ENCODE measurements at regions not wholly inside any gene's neighbourhood (a gene's known extent, or its start where the extent isn't known, plus 50 kb on each side); places are given as distances from the start of the nearest gene placed in this dataset.

DNA sequence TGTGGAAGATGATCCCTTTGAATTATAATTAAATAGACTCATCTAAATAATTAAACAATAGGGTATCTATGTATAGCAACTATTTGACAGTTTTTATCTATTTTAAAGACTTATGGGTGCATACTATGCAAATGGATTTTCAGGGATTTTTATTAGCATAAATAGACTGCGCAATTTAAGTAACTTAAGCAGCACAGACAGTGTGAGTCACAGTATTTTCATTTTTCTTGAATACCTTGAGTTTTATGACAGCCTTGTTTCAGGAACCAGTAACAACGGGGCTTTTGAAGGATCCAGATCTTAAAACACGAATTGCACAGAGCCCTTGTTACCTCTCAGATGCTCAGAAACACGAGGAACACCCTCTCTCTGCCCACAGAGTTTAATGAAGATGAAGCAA lies 175.5 kb upstream of the CD96 start:
- Histone ChIP-seq H3K9me1 (ENCODE audit: control insufficient read depth, insufficient read depth, low read length) (no peaks in the 10 kb centered on the region), H3K4me2 (ENCODE audit: insufficient read depth, low read length) (no peak overlapping the region), H3K27me3 (ENCODE audit: control insufficient read depth in 2 of 2, insufficient read depth in 2 of 2, low read length in 2 of 2) (no peaks in the 10 kb centered on the region), H2AFZ (ENCODE audit: low read depth, low read length) (no peak overlapping the region), H3K9me3 (replicated peaks; ENCODE audit: control insufficient read depth, insufficient read depth, low read depth, low read length) (no peaks in the 10 kb centered on the region), H3K4me3 (no peak overlapping the region), H3K36me3 (ENCODE audit: control insufficient read depth, insufficient read depth, low read length) (no peaks in the 10 kb centered on the region), H3K4me1 (replicated peaks in 1 of 2; ENCODE audit: control insufficient read depth in 2 of 2, insufficient read depth in 2 of 2, low read length in 2 of 2) (no peaks in the 10 kb centered on the region), H3K27ac (ENCODE audit: extremely low read depth, low read depth, low read length) (no peak overlapping the region), H4K20me1 (replicated peaks; ENCODE audit: control insufficient read depth, insufficient read depth, low read length) (no peaks in the 10 kb centered on the region), H3K9ac (ENCODE audit: insufficient read depth in 1 of 2, low read depth in 2 of 2, low read length in 2 of 2) (no peak overlapping the region), H3K79me2 (ENCODE audit: control insufficient read depth, insufficient read depth, low read length) (no peaks in the 10 kb centered on the region)
- FAIRE-seq (no peak), ATAC-seq (no peak), DNase-seq (ENCODE audit: extremely low read depth in 1 of 4, low spot score in 3 of 4) (no peak)
- ChIA-PET CTCF (ENCODE audit: low intra/inter-chr PET ratio) (no interaction called here), POLR2A (no interaction called here)
- WGBS (ENCODE audit: insufficient coverage, low coverage, missing lambda C conversion rate) = 0% methylated on average over 4 of the region's 4 CpGs
- TF ChIP-seq, protein P1, sequence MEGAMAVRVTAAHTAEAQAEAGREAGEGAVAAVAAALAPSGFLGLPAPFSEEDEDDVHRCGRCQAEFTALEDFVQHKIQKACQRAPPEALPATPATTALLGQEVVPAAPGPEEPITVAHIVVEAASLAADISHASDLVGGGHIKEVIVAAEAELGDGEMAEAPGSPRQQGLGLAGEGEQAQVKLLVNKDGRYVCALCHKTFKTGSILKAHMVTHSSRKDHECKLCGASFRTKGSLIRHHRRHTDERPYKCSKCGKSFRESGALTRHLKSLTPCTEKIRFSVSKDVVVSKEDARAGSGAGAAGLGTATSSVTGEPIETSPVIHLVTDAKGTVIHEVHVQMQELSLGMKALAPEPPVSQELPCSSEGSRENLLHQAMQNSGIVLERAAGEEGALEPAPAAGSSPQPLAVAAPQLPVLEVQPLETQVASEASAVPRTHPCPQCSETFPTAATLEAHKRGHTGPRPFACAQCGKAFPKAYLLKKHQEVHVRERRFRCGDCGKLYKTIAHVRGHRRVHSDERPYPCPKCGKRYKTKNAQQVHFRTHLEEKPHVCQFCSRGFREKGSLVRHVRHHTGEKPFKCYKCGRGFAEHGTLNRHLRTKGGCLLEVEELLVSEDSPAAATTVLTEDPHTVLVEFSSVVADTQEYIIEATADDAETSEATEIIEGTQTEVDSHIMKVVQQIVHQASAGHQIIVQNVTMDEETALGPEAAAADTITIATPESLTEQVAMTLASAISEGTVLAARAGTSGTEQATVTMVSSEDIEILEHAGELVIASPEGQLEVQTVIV (CRISPR knock-in tag; IDR thresholded peaks at IDR 0.05; ENCODE audit: borderline replicate concordance) = no peak
- TF ChIP-seq ZC3H11A (IDR thresholded peaks at IDR 0.05; ENCODE audit: low read depth, low read length) (no peak), KAT2B (IDR thresholded peaks at IDR 0.05; ENCODE audit: low read depth, low read length) (no peak), SMAD4 (CRISPR knock-in tag; conservative IDR thresholded peaks at IDR 0.05) (no peak)
- intact Hi-C loops (cut with micrococcal nuclease) (no loop called here), in situ Hi-C loops (cut with MboI) (no loop called here)
- no TSS peak for BruUV-seq (replicated peaks)

DNA sequence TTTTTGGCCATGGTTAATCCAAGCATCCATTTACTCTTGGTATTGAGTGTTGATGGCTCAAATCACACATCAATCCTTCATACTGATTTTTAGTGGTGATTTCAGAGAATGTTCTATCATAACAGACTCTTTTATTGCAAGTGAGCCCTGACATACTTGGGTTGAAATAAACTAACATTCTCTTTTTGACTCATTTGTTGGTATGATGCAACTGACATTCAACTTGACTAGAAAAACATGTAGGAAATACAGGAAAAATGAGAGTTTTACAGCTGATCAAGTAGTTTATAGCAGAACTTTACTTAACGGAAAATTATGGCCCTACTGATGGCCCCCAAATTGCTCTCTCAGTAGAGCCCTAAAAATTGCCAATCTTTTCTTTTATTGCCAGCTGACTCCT lies 173.9 kb upstream of the CD96 start:
- Histone ChIP-seq H3K4me1 (replicated peaks in 1 of 2; ENCODE audit: control insufficient read depth in 2 of 2, insufficient read depth in 2 of 2, low read length in 2 of 2) (no peaks in the 10 kb centered on the region), H4K20me1 (replicated peaks; ENCODE audit: control insufficient read depth, insufficient read depth, low read length) (no peaks in the 10 kb centered on the region), H3K27me3 (ENCODE audit: control insufficient read depth in 2 of 2, insufficient read depth in 2 of 2, low read length in 2 of 2) (no peaks in the 10 kb centered on the region), H3K9ac (ENCODE audit: insufficient read depth in 1 of 2, low read depth in 2 of 2, low read length in 2 of 2) (no peak overlapping the region), H3K9me1 (ENCODE audit: control insufficient read depth, insufficient read depth, low read length) (no peaks in the 10 kb centered on the region), H3K27ac (ENCODE audit: extremely low read depth, low read depth, low read length) (no peak overlapping the region), H3K4me2 (ENCODE audit: insufficient read depth, low read length) (no peak overlapping the region), H3K36me3 (ENCODE audit: control insufficient read depth, insufficient read depth, low read length) (no peaks in the 10 kb centered on the region), H3K9me3 (replicated peaks; ENCODE audit: control insufficient read depth, insufficient read depth, low read depth, low read length) (no peaks in the 10 kb centered on the region), H2AFZ (ENCODE audit: low read depth, low read length) (no peak overlapping the region), H3K4me3 (no peak overlapping the region), H3K79me2 (ENCODE audit: control insufficient read depth, insufficient read depth, low read length) (no peaks in the 10 kb centered on the region)
- ChIA-PET CTCF (ENCODE audit: low intra/inter-chr PET ratio) (no interaction called here), POLR2A (no interaction called here)
- intact Hi-C loops (cut with micrococcal nuclease) = no loop called here
- FAIRE-seq (no peak), DNase-seq (ENCODE audit: extremely low read depth in 1 of 4, low spot score in 3 of 4) (no peak), ATAC-seq (no peak)
- 0% methylated on average over 1 of the region's 1 CpG for WGBS (ENCODE audit: insufficient coverage, low coverage, missing lambda C conversion rate)
- in situ Hi-C loops (cut with MboI) = no loop called here
- no TSS peak for BruUV-seq (replicated peaks)
- TF ChIP-seq MEF2A (IDR thresholded peaks at IDR 0.05; ENCODE audit: control insufficient read depth, low read depth, low read length) (no peak), ZNF384 (IDR thresholded peaks at IDR 0.05; ENCODE audit: low read depth, low read length) (no peak), FOXJ2 (tag; IDR thresholded peaks at IDR 0.05) (no peak), HNRNPLL (IDR thresholded peaks at IDR 0.05; ENCODE audit: low read depth, low read length, poor library complexity, severe bottlenecking) (no peak), HNRNPK (IDR thresholded peaks at IDR 0.05; ENCODE audit: low read depth, low read length, poor library complexity, severe bottlenecking) (no peak), E2F1 (CRISPR knock-in tag; IDR thresholded peaks at IDR 0.05) (no peak)
